IgD-negative memory B cell (primary cell): ENCODE measurements at regions not wholly inside any gene's neighbourhood (a gene's known extent, or its start where the extent isn't known, plus 50 kb on each side); places are given as distances from the start of the nearest gene placed in this dataset.
"Not testable (repeated sequence)": the region's sequence is repeated elsewhere in the genome, so short reads cannot be mapped to it uniquely, and the experiment has no call there.

Experiments used
- H3K27ac Mint-ChIP-seq, 3 donors: one replicate each; pipeline ENCODE4 v1.8.0; 2020 to 2022; ENCODE audit warnings: mild to moderate bottlenecking in 3 of 3, mixed read lengths in 3 of 3, moderate library complexity in 1 of 3
- H3K27me3 Mint-ChIP-seq: one replicate; pipeline ENCODE4 v1.8.0; 2021; ENCODE audit warnings: mixed read lengths
- H3K36me3 Mint-ChIP-seq: one replicate; pipeline ENCODE4 v1.8.0; 2020; ENCODE audit warnings: mild to moderate bottlenecking, mixed read lengths
- H3K4me1 Mint-ChIP-seq, 3 donors: one replicate each; pipeline ENCODE4 v1.8.0; 2020 to 2022; ENCODE audit warnings: mixed read lengths in 3 of 3, mild to moderate bottlenecking in 1 of 3
- H3K4me3 Mint-ChIP-seq, 4 donors: one replicate each; pipeline ENCODE4 v1.8.0; 2020 to 2022; ENCODE audit warnings: mild to moderate bottlenecking in 4 of 4, mixed read lengths in 4 of 4, moderate library complexity in 3 of 4
- H3K9me3 Mint-ChIP-seq, 3 donors: one replicate each; pipeline ENCODE4 v1.8.0; 2020 to 2021; ENCODE audit warnings: mixed read lengths in 3 of 3, mild to moderate bottlenecking in 1 of 3

DNA sequence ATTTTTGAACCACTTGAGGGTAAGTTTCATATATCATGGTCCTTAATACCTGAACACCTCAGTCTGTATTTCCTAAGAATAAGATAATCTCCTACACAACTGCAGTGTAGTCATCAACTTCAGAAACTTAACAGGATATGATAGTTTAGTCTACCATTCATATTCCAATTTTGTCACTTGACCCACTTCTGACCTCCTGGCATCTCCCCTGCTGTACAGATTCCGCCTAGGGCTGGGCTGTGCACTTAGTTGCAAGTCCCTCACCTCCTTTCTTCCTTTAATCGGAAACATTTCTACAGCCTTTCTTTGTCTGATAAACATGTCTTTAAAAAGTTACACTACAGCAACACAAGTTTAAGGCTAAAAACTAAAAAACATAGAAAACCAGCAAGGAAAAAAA, 218.4 kb upstream of the SLCO3A1 start:
- no peaks in the 10 kb centered on the region for H3K4me1 Mint-ChIP-seq
- H3K27me3 Mint-ChIP-seq, result peaks cover 3% of the 10 kb centered on the region
- no peak overlapping the region for H3K4me3 Mint-ChIP-seq
- no peak overlapping the region for H3K27ac Mint-ChIP-seq
- peaks cover 5 to 12% (median 9%) of the 10 kb centered on the region in 3 donors for H3K9me3 Mint-ChIP-seq
- H3K36me3 Mint-ChIP-seq, result no peaks in the 10 kb centered on the region

DNA sequence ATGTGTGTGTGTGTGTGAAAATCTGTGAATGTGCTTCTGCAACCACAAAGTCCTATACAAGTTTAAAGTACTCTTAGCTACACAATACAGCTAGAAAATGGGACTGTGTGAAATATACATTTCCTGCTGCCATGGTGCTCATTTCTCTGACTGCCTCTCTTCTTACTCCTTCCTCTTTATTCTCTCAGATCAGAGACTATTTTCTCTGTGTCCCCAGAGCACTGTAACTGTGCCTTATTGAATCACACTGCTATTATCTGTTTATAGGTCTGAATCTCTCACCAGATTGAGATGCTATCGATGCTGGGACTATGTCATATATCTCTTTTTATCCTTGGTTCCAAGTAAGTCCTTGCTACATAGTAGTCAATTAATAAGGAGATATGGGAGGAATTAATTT, 217.9 kb upstream of the SLCO3A1 start:
- Mint-ChIP-seq H3K9me3 (peaks cover 5 to 12% (median 9%) of the 10 kb centered on the region in 3 donors), H3K36me3 (no peaks in the 10 kb centered on the region), H3K27me3 (peaks cover 3% of the 10 kb centered on the region), H3K27ac (no peak overlapping the region), H3K4me3 (no peak overlapping the region), H3K4me1 (no peaks in the 10 kb centered on the region)

DNA sequence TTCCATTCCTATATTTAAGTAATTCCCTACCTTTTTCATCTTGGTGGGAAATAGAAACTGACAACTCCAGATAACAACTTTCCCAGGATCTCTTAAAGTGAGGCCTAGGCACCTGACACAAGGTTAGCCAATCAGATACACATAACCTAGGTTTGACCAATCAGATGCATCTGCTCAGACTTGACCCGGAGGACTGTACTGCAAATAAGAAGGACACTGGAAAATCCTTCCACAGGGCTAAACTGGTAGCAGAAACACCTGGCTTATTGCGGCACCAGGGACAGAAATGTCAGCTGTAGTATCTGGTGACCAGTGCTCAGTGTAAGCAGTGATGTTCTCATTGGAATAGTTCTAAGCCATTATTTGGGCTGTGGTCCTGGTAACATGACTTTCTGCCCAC, 204.5 kb upstream of the SLCO3A1 start:
- Mint-ChIP-seq H3K27ac (no peak overlapping the region), H3K4me3 (no peak overlapping the region), H3K9me3 (peaks cover 0 to 3% (median 0%) of the 10 kb centered on the region in 3 donors), H3K36me3 (no peaks in the 10 kb centered on the region), H3K4me1 (no peaks in the 10 kb centered on the region), H3K27me3 (no peaks in the 10 kb centered on the region)

DNA sequence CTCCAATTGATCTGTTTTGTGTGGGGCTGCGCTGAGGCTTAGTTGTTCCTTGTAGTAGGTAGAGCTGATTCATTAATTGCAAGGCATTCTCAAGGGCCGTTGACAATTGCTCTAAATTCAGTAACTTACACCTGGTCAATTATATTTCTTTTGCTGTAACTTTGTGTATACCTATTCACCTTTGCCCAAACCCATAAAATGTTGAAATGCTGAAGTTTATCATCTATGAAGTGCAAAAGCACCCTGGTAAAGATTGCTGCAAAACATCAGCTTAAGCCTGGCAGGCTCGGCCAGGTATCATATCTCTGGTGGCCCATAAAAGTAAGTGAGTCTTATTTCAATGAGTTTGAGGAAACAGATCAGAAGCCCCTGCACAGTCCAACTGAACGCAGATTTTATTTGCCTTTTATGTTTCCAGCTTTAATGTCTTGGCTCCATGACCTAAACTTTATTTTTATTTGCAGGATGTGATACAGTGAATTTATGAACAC, 203.6 kb upstream of the SLCO3A1 start:
- H3K27ac Mint-ChIP-seq, result no peak overlapping the region
- H3K4me1 Mint-ChIP-seq, result no peaks in the 10 kb centered on the region
- H3K9me3 Mint-ChIP-seq, result peaks cover 0 to 3% (median 0%) of the 10 kb centered on the region in 3 donors
- no peaks in the 10 kb centered on the region for H3K27me3 Mint-ChIP-seq
- H3K4me3 Mint-ChIP-seq, result no peak overlapping the region
- H3K36me3 Mint-ChIP-seq, result no peaks in the 10 kb centered on the region

DNA sequence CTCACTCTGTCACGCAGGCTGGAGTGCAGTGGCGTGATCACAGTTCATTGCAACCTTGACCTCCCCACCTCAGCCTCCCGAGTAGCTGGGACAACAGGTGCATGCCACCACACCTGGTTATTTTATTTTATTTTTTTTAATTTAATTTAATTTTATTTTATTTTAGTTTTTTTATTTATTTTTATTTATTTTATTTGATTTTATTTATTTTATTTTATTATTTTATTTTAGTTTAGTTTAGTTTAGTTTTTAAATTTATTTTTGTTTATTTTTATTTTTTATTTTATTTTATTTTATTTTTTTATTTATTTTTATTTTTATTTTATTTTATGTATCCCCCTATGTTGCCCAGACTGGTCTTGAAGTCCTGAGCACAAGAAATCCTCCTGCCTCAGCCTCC, 202.3 kb upstream of the SLCO3A1 start:
- H3K9me3 Mint-ChIP-seq, result peaks cover 2 to 3% (median 3%) of the 10 kb centered on the region in 3 donors
- H3K27ac Mint-ChIP-seq, result no peak overlapping the region
- H3K27me3 Mint-ChIP-seq, result no peaks in the 10 kb centered on the region
- H3K4me1 Mint-ChIP-seq, result no peaks in the 10 kb centered on the region
- H3K4me3 Mint-ChIP-seq, result no peak overlapping the region
- no peaks in the 10 kb centered on the region for H3K36me3 Mint-ChIP-seq

DNA sequence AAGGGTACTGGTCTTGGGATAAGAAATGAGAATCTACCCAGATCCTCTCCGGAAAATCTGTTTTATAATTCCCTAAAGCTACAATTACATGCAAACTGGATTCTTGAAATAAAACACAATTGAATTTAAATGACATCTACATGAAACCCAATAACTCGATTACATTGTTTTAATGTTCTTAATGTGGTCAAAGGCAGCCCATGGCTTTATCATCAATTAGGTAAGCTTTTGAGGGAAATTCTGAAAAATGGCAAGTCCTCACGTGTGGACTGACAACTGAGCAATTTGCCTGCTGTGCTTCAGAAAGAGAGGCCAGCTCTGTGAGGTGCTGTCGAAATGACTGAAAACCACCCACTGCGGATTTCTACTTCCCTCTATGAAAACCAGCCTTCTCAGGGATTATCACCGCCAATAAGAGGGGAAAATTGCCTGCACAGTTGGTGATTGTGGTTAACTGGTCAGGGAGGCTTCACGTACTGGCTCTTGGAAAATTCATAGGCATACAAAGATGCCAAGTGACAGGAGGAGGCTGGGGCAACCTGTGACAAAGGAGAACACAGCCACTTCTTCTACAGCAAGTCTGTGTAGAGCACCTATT, 200.8 kb upstream of the SLCO3A1 start:
- H3K27me3 Mint-ChIP-seq, result no peaks in the 10 kb centered on the region
- H3K36me3 Mint-ChIP-seq, result no peaks in the 10 kb centered on the region
- H3K4me3 Mint-ChIP-seq, result no peak overlapping the region
- H3K27ac Mint-ChIP-seq, result no peak overlapping the region
- peaks cover 2 to 3% (median 3%) of the 10 kb centered on the region in 3 donors for H3K9me3 Mint-ChIP-seq
- H3K4me1 Mint-ChIP-seq, result no peaks in the 10 kb centered on the region

DNA sequence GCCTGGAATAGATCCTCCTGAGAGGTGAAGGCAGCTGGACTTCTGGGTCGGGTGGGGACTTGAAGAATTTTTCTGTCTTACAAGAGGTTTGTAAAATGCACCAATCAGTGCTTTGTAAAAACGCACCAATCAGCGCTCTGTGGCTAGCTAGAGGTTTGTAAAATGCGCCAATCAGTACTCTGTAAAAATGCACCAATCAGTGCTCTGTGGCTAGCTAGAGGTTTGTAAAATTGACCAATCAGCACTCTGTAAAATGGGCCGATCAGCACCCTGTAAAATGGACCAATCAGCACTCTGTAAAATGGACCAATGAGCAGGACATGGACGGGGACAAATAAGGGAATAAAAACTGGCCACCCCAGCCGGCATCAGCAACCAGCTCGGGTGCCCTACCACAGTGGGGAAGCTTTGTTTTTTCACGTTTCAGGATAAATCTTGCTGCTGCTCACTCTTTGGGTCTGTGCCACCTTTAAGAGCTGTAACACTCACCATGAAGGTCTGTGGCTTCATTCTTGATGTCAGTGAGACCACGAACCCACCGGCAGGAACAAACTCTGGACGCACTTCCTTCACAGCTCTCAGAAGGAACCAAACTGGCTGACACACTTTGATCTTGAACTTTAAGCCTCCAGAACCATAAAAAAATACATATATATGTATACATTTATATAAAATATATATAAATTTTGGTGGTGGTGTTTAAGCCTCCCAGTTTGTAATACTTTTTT, 197.8 kb upstream of the SLCO3A1 start:
- not testable (repeated sequence) for H3K27ac Mint-ChIP-seq, H3K9me3 Mint-ChIP-seq, H3K27me3 Mint-ChIP-seq, H3K4me3 Mint-ChIP-seq, H3K36me3 Mint-ChIP-seq, H3K4me1 Mint-ChIP-seq

DNA sequence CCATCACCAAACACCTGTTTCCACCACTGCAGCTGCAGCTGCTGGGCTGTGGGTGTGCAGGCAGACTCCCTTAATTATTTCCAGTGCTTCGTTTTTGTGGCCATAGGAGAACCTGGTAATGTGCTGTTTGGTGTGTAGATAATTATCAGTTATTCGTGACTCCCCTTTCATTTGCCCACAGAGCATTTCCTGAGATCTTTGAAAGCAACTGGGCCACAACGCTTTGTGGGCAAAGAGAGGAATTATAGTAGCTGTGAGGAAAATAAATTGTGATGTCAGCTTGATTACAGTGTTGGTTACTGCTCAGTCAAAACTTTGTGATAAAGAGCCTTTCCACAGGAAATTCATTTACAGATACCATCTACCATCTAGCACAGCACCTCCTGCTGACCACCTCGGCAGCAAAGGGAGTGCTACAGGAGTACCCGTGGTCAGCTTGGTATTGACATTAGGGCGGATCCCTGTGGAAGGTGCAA, 193.3 kb upstream of the SLCO3A1 start:
- Mint-ChIP-seq H3K4me1 (no peaks in the 10 kb centered on the region), H3K4me3 (no peak overlapping the region), H3K27me3 (no peaks in the 10 kb centered on the region), H3K36me3 (no peaks in the 10 kb centered on the region), H3K27ac (no peak overlapping the region), H3K9me3 (peaks cover 0 to 5% (median 2%) of the 10 kb centered on the region in 3 donors)

DNA sequence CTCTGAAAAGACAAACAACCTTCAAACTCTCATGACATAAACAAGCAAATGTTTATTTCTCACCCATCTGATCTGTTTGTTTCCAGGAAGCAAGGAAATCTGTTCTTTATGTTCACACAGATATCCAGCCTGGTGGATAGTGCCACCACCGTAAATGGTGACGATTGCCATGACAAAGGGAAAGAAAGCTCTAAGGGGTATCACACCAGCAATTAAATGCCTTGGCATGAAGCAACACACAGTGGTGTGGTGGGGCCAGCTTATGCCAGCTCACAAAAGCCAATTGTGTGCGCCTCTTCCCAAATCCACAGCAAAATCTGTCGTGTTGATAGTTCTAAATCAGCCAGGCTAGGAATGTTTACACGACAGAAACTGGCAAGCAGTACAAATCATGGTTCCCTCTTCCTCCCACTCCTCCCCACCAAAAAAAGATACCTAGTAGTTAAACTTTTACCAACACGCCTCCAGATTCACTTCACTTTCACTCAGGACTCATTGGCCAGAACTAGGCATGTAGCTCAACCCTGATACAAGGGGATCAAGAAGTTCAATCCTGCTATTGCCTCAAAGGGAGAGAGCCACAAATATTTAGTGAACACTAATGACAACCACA, 189.2 kb upstream of the SLCO3A1 start:
- Mint-ChIP-seq H3K36me3 (no peaks in the 10 kb centered on the region), H3K4me1 (no peaks in the 10 kb centered on the region), H3K27me3 (no peaks in the 10 kb centered on the region), H3K9me3 (no peaks in the 10 kb centered on the region), H3K4me3 (no peak overlapping the region), H3K27ac (no peak overlapping the region)

DNA sequence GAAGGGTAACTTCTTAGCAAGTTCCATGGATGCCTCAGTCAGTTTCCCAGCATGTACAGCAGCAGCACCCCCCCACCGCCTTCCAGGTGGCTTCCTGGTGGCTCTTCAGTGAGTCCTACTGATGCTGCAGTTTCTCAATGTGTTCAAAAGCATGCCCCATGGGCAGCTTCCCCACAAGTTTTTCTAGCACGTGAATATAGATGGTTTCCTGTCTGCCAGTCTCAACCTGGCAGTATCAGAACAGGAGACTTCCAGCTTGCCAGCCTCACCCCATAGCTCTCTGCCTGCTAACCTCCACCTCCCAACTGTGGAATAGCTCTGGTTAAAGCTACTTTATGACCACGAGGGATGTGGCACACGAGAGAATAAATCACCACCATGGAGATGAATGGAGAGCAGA, 188.3 kb upstream of the SLCO3A1 start:
- H3K27me3 Mint-ChIP-seq, result no peaks in the 10 kb centered on the region
- no peaks in the 10 kb centered on the region for H3K36me3 Mint-ChIP-seq
- no peak overlapping the region for H3K4me3 Mint-ChIP-seq
- no peak overlapping the region for H3K27ac Mint-ChIP-seq
- H3K4me1 Mint-ChIP-seq, result no peaks in the 10 kb centered on the region
- no peaks in the 10 kb centered on the region for H3K9me3 Mint-ChIP-seq

DNA sequence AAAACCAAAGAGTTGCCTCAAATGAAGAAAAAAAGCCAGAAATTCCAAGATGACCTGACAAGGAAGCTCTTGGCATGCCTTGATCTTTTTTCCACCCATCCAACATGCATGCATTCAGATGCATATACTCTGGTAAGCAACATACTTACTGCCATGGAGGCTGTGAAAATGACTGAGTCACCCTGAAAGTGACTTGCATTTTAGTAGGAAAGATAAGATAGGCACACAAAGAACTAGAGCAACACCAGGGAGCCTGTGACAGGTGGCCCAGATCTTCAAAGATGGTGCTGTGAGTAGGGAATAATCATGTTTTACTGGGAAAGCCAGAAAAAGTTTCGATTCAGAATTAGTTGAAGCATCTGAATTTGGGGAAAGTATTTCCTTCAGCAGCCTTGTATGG, 185.1 kb upstream of the SLCO3A1 start:
- Mint-ChIP-seq H3K27ac (no peak overlapping the region), H3K4me3 (no peak overlapping the region), H3K36me3 (no peaks in the 10 kb centered on the region), H3K27me3 (no peaks in the 10 kb centered on the region), H3K9me3 (no peaks in the 10 kb centered on the region), H3K4me1 (no peaks in the 10 kb centered on the region)

DNA sequence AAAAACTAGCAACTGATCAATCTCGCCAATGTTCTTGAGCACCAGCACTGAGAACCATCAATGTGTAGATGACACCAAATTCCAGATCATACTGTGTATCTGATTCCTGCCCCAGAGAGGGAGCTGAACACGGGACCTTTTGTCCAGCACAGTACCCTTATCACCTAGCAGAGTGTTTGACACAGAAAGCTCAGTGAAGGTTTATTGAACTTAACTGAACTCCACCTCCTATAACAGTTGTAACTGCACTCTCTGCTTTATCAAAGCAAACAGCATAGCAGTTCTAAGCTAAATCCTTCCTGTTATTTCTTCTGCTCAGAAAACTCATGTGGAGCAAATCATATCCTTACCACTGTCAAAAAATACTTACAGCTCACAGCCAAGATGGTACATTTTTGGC, 183.4 kb upstream of the SLCO3A1 start:
- Mint-ChIP-seq H3K27me3 (no peaks in the 10 kb centered on the region), H3K9me3 (peaks cover 2 to 14% (median 9%) of the 10 kb centered on the region in 3 donors), H3K4me3 (no peak overlapping the region), H3K4me1 (no peaks in the 10 kb centered on the region), H3K36me3 (no peaks in the 10 kb centered on the region), H3K27ac (no peak overlapping the region)

DNA sequence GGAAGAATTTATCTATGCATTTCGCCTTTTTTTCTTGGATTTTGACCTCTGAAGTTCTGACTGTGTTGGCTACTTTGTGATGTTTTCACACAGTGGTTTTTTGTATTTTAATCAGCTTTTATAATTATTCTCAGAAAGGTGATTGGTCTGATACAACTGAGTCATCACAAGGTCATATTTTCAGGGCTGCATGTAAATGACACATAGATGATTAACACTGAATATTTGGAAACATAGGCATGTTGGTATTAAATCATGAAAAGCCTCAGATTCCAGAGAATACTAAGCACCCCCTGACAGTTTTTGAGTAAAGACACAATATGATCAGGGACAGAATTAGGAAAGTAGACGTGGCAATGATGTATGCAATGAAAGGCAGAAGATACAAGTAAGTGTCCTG, 175.5 kb upstream of the SLCO3A1 start:
- no peak overlapping the region for H3K4me3 Mint-ChIP-seq
- peak overlapping the region in 1 of 3 donors; percentile 36 for H3K27ac Mint-ChIP-seq
- no peaks in the 10 kb centered on the region for H3K27me3 Mint-ChIP-seq
- H3K9me3 Mint-ChIP-seq, result peaks cover 2 to 14% (median 12%) of the 10 kb centered on the region in 3 donors
- no peaks in the 10 kb centered on the region for H3K4me1 Mint-ChIP-seq
- no peaks in the 10 kb centered on the region for H3K36me3 Mint-ChIP-seq

DNA sequence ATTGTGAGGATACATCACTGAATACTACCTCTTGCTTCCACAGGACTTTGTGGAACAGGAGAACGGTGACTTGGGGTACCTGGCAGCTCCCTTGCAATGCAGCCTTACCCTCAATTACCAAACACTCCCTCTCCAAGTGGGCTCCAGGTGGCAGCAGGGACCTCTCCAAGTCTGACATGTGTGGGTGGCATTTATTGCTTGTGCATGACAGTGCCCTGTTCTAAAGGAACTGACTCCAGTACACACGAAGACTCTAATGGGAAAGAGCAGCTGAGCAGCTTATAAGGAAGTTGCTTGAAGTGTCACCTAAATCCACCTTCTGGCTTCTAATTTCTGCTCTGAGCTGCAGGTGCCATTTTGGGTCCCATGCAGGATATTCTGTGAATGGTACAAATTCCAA, 174.1 kb upstream of the SLCO3A1 start:
- no peaks in the 10 kb centered on the region for H3K36me3 Mint-ChIP-seq
- no peaks in the 10 kb centered on the region for H3K4me1 Mint-ChIP-seq
- H3K27me3 Mint-ChIP-seq, result no peaks in the 10 kb centered on the region
- H3K4me3 Mint-ChIP-seq, result no peak overlapping the region
- peaks cover 4 to 7% (median 6%) of the 10 kb centered on the region in 3 donors for H3K9me3 Mint-ChIP-seq
- no peak overlapping the region for H3K27ac Mint-ChIP-seq

DNA sequence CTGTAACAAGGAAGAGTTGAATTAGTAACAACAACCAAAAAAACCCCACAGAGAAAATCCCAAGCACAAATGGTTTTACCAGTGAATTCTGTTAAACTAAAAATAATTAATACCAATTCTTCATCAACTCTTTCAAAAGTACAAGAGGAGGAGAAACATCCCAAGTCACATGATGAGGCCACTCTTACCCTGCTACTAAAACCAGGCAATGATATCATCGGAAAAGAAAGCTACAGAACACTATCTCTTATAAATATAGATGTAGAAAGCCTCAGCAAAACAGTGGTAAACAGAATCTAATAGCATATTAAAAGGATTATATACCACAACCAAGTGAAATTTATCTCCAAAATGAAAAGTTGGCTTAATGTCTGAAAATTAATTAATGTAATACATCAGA, 168.1 kb upstream of the SLCO3A1 start:
- no peak overlapping the region for H3K4me3 Mint-ChIP-seq
- H3K27me3 Mint-ChIP-seq, result peaks cover 2% of the 10 kb centered on the region
- no peaks in the 10 kb centered on the region for H3K36me3 Mint-ChIP-seq
- no peak overlapping the region for H3K27ac Mint-ChIP-seq
- peaks cover 0 to 4% (median 2%) of the 10 kb centered on the region in 3 donors for H3K9me3 Mint-ChIP-seq
- no peaks in the 10 kb centered on the region for H3K4me1 Mint-ChIP-seq
